ENCODE measurements at regions not wholly inside any gene's neighbourhood (a gene's known extent, or its start where the extent isn't known, plus 50 kb on each side); places are given as distances from the start of the nearest gene placed in this dataset.
"Not testable (repeated sequence)": the region's sequence is repeated elsewhere in the genome, so short reads cannot be mapped to it uniquely, and the experiment has no call there.

DNA sequence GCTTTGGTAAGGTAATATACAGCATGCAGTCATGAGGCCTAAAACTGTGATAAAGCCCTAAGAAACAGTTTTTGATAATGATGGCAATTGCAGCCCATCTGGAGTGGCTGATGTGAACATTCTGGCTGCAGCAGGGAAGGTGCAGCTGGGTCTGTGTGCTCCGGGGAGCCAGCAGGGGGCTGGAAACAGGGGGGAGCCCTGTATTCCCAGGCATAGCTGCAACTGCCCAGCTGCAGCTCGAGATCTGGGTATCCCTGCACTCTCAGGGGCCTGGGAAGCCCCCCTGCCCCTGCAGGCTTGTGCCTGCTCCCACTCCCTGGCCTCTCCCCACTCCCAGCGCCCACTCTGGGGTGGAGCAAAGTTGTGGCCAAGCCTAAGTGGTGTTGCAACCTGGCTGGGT, 95.6 kb downstream of the RRAGB start:
- DNase-seq (ENCODE audit: low spot score), result no peak

DNA sequence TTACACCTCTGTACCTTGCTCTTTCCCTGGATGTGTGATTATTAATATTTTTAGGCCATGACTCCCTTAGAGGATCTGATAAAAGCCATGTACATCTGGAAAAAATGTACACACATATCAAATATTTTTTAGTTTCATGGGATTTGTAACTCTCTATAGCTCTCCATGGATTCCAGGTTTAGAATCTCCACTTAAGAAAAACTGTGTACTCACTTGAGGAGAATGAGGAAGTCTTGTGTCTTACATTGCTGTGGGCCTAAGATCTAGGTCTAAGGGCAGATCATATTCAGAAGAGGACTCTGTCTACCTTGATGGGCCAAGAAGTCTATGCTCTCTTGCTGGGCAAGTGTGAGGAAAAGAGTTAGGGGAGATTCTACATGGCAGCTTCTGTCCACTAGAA, 98.0 kb downstream of the RRAGB start:
- DNase-seq (ENCODE audit: low spot score), result no peak

DNA sequence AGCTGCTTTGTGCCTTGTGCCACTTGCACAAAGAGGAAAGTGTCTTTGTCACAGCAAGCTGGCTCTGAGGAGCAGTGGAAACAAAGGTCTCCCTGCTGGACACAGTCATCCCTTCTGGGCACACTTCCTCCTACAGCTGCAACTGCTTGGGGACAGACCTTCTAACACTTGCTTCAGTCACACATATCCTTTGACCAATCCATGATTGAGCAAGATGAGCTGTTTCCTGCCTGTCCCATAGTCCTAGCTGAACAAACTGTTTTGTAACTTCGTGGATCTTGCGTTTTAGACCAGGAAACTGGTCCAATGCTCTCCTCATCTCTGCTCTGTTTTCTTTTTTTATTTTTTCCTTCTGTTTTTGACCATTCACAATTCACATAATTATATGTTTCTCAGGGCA, 98.5 kb downstream of the RRAGB start:
- no peak for DNase-seq (ENCODE audit: low spot score)

DNA sequence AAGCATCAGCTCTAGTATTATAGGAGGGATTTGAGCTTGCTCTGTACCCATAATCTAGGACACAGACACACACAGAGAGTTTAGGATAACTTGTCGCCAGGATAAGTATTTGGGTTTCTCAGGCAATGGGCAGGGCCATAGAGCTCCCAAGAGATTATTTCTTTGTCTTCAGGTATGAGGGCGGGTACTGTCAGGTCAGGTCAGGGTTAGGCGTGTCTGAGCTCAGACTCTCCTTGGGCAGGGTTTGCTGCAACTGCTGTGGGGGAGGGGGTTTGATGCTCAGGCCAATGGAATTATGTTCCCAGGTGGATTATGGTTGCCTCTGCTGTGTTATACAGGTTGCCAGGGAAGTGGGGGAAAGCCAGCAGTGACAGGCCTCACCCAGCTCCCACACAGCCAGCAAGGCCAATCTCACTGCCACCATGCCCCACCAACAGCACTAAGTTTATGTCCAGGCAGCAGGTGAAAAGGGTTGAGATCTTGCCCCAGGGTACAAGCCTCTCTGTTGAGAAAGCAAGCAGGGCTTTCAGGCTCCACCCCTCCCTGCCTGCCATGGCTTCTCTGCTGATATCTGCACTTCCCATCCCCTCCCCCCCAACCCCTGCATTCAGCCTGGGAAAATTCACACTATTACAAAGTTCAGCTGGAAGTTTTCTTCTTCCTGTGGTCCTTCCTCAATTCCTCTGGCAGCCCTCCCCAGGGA, 101.3 kb downstream of the RRAGB start:
- no peak for DNase-seq (ENCODE audit: low spot score)

DNA sequence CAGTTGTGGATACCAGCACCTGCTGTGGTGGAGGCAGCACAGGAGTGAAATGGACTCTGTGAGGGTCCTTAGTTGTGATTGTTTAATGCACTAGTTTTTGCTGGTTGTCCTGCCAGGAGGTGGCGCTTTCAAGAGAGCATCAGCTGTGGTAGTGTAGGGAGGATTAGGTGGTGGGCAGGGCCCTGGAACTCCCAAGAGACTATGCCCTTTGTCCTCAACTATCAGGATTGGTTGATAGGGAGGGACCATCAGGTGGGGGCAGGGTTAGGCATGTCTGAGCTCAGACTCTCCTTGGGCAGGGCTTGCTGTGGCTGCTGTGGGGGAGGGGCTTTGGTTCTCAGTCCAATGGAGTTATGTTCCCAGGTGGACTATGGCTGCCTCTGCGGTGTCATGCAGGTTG, 121.9 kb downstream of the RRAGB start:
- no peak for DNase-seq (ENCODE audit: low spot score)

DNA sequence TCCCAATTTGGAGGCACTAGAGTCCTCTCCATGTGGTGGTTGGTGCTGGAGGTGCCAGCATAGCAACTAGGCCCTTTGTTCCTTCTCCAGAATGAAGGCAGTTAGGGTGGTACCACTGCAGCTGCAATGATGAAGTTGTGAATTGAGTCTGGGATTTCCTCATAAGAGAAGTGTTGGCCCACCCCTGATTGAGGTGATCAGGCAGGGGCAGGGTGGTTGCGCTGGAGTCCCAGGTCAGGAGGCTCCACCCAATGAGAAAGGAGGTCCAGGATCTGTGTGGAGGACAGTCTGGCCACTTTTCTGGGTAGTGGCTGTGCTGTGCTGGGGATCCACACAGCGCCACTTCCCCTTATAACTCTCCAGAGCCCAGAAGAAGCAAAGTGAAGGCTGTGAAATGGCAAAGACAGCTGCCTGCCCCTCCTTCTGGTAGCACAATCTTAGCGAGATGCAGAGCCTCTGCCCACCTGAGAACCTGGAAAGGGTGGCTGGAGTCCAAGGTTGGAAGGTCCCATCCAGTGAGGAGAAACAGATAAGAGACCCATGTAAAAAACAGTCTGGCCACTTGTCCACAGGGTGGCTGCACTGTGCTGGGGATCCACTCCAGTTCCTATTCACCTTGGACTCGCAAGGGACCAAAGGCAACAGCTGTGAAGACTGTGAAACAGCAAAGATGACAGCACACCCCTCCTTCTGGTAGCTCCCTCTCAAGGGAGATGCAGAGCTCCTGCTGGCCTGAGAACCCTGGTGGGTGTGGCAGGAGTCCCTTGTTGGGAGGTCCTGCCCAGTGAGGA, 124.6 kb downstream of the RRAGB start:
- DNase-seq (ENCODE audit: low spot score), result no peak

DNA sequence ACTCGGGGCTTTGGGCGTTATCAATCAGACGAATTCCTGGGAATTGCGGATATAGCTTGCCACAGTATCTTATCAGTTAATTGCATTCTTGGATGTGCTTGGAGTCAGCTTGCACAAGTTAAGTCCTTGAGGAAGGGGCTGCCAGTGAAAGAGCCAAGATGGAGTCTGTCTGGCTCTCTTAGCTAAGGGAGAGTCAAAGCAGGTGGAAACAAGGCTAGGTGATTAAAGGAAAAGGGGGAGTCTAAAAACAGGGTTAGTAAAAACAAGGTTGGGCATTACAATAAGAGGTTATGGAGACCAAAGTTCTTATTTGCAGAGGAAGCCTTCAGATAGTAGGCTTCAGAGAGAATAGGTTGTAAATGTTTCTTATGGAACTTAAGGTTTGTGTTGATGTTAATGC, 149.2 kb downstream of the RRAGB start:
- not testable (repeated sequence) for DNase-seq (ENCODE audit: low spot score)

DNA sequence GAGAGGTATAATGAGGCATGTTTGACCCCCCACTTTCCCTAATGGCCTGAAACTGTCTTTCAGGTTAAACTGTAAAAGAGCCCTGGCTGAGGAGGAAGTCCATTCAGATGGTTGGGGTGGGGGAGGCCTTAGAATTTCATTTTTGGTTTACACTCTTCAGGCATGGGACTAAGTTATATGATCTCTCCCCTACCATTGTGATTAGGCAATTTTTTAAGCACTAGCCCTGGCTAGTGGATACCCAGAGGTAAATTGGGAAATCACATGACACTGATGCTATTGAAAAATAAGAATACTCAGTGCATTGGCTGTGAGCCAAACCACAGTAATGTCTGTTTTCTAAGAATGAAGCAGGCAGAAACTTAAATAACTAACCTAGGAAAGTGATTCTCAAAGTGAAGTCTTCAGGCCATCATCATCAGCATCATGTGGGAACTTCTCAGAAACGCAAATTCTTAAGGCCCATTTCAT, 149.7 kb downstream of the RRAGB start:
- DNase-seq (ENCODE audit: low spot score), result no peak

DNA sequence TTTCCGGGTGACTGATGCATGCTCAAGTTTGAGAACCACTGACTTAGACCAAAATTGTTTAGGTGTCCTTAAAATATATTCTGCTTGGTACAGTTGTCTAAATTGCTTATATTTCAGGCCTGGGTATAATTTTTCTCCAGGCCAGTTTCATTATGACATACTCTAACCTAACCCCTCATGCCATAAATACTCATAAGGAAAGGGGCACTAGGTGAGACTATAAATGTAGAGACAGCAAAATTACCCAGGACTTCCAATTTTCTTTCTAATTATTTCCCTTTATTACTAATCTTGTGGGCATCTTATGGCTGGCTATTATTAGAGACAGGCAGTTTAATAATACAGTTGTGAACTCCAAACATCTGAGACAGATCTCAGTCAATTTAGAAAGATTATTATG, 150.2 kb downstream of the RRAGB start:
- no peak for DNase-seq (ENCODE audit: low spot score)

DNA sequence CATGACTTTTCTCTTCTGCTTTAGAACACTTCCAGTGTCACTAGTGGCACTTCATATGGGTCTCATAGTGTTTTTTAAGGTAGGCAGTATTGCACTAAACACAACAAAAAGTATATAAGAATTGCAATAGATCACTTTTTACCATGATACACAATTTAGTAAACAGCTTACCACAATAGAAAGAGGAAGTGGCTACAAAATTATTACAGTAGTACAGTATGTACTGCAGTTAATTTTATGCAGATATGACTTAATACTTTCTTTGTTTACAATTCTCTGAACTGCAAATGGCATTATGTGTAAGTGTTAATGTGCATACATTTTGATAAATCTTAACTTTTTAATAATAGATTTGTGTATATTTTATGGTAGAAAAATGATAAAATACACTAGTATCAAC, 157.3 kb downstream of the RRAGB start:
- DNase-seq (ENCODE audit: low spot score), result no peak

DNA sequence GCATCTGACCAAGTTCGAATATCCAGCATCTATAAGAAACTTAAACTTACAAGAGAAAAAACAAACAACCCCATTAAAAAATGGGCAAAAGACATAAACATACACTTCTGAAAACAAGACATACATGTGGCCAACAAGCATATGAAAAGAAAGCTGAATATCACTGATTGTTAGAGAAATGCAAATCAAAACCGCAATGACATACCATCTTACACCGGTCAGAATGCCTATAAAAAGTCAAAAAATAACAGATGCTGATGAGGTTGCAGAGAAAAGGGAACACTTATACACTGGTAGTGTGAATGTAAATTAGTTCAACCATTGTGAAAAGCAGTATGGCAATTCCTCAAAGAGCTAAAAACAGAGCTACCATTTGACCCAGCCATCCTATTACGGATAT, 166.0 kb downstream of the RRAGB start:
- not testable (repeated sequence) for DNase-seq (ENCODE audit: low spot score)

DNA sequence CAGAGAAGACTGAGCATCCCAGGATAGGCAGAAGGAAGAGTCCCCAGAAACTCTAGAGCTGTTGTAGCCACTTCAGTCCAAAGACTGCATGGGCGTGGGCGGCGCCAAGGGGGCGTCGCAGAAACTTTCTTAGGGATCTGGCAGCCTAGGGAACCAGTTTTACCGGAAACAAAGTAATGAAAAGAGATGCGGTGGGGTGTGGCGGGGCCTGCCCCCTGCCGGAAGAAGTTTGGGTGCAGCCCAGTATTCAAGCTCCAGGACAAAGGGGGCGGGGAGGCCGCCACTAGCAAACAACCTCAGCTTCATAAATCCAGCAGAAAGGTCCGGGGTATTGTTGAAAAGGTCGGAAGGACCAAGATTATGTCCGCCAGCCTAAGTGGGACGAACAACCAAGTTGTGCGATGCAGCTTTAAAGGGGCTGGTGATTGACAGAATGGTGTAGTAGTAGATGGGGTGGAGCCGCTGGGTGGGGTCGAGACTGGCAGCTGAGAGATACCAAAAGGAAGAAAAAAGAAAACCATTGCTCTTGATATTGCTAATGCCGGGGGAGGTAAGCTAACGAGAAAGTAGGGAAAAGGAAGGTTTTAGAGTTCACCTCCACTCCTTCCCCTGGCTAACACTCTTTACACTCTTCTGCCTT, 190.5 kb downstream of the RRAGB start:
- peak; percentile 22 for DNase-seq (ENCODE audit: low spot score)

DNA sequence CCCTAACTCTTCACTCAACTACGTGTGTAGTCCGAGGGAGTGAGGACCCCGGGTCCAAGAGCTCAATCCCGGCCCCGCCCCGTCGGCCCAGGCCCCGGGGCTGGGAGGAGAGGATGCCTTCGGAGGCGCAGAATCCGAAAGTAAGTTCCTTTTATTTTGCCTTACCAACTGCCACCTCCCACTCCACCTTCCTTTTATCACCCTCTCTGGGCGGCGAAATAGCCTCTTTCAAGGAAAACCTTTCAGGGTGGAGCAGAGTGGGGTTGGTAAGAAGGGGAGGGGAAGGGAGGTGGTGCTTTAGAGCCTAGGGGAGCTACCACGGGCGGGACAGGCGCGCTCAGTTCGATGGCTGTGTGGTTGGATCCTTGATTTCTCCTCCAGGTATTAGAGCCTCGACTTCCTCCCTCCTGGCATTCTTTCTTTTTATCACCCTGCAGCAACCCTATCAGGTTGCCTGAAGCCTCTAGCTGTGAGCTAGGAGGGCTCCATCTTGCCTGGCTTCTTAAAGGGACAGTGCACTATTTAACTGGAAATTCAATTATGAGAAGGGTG, 191.2 kb downstream of the RRAGB start:
- DNase-seq (ENCODE audit: low spot score), result peak; percentile 10

DNA sequence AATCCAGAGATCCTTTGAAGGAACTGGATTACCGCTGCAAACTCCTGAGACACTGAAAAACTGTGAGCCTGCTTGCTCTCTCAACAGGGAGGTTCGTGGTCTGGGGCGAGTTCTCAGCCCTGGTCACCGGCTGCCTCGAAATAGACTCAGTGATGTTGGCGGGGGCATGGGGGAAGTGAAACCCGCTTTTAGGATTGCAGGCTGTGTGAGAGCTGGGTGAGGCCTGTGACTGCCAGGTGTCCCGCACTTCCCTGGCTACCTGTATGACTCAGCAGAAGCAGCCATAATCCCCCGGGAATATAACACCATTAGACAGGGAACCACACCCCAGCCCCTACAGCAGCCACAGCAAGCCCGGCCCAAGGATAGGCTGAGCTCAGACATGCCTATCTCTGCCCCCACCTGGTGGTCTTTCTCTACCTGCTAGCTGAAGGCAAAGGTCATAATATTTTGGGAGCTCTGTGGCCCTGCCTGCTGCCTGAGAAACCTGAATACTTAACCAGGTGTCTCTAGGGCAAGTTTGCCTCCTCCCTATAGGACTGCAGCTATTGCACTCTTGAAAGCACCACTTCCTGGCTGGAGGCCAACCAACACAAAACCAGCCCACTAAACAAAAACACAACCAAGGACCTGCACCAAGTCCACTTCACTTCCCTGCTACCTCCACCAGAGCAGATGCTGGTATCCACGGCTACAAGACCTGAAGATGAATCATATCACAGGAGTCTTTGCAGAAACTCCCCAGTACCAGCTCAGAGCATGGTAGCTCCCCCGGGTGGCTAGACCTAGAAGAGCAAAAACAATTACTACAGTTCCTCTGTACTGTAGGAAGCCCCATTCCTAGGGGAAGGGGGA, 202.0 kb downstream of the RRAGB start:
- no peak for DNase-seq (ENCODE audit: low spot score)

DNA sequence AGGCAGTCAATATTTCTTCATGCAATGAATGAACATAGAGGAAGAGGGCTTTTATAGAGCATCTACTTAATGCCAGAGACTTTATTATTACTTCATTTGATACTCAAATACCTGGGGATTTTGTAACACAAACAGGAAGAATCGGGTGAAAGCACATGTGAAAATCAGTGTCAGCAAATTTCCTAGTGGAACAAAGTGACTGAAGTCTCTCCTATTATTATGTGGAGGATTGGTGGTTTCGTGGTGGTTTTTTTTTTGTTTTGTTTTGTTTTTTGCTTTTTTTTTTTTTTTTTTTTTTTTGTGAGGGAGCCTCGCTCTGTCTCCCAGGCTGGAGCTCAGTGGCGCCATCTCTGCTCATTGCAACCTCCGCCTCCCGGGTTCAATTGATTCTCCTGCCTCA, 207.0 kb downstream of the RRAGB start:
- DNase-seq (ENCODE audit: low spot score), result no peak

DNA sequence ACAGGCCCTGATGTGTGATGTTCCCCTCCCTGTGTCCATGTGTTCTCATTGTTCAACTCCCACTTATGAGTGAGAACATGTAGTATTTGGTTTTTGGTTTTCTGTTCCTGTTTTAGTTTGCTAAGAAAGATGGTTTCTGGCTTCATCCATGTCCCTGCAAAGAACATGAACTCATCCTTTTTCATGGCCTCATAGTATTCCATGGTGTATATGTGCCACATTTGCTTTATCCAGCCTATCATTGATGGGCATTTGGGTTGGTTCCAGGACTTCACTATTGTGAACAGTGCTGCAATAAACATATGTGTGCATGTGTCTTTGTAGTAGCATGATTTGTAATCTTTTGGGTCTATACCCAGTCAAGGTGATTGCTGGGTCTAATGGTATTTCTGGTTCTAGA, 211.0 kb downstream of the RRAGB start:
- DNase-seq (ENCODE audit: low spot score), result not testable (repeated sequence)
